UCSD-AML1 (cell line): ENCODE measurements at regions not wholly inside any gene's neighbourhood (a gene's known extent, or its start where the extent isn't known, plus 50 kb on each side); places are given as distances from the start of the nearest gene placed in this dataset.

ENCODE experiments used
- DNase-seq: peaks from one replicate; lab custom pipeline; 2025; ENCODE audit not compliant: unreplicated experiment; lab: John Stamatoyannopoulos, UW

DNA sequence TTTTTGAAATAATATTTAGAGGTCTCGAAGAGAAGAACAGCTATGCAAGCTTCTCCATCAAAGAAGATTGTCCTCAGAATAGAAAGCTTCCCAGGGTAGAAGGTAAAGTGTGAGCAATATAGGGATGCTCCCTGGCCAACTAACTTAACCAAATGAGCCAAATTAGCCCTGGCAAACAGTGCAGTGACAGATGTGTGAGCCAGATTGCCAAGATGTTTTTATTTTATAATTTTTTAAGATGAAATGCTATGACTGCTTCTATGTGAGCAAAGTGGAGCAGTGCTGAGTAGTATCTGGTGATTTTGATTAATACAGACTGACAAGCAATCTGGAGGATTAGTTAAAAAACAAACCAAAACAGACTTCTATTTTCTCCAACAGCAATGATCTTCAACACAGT lies 202.1 kb downstream of the NOVA1 start:
- no peak for DNase-seq

DNA sequence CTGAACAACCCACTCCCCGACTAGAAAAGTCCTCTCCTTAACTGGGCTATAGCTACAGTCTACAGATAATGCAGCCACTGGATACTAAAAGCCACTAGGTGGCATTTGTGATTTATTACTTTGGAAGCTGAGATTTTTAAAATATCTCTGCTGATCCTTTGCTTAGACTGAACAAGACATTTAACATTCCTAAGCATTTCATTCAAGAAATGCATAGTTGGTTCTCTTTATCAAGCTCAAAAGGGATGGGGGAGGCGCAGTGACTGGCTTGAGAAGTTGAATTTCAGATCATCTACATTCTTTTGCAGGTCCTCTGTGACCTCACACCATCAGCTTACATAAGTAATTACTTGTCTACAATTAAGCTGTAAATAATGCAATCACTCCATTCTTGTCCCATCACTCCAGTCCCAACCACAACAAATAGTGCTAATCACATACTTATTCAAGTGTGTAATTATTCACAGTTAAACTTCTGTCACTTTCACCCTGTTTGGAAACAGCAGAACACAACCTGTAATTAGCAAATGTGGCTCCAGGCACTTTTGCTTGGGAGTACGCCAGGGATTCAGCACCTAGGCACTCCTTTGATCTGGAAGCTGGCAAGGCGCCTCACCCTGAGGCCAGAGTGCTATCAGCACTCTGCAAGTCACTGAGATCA lies 203.6 kb downstream of the NOVA1 start:
- no peak for DNase-seq

DNA sequence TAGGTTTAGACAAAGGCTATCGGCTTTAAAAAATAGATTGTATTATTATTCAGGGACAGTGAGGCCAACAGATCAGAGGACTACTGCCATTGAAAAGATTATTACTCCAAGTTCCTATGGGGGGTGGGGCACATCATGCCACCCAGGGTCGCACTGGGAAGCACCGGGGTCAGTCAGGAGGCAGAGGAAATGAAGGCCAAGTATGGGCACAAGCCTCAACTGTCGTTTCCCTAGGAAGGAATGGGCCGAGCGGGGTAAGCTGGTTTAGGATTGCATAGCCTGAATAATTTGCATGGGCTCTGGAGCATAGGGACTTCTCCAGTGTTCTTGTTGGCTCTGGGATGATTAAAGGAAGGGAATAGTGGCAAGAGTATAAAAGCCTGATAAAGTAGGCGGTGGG lies 205.3 kb downstream of the NOVA1 start:
- no peak for DNase-seq

DNA sequence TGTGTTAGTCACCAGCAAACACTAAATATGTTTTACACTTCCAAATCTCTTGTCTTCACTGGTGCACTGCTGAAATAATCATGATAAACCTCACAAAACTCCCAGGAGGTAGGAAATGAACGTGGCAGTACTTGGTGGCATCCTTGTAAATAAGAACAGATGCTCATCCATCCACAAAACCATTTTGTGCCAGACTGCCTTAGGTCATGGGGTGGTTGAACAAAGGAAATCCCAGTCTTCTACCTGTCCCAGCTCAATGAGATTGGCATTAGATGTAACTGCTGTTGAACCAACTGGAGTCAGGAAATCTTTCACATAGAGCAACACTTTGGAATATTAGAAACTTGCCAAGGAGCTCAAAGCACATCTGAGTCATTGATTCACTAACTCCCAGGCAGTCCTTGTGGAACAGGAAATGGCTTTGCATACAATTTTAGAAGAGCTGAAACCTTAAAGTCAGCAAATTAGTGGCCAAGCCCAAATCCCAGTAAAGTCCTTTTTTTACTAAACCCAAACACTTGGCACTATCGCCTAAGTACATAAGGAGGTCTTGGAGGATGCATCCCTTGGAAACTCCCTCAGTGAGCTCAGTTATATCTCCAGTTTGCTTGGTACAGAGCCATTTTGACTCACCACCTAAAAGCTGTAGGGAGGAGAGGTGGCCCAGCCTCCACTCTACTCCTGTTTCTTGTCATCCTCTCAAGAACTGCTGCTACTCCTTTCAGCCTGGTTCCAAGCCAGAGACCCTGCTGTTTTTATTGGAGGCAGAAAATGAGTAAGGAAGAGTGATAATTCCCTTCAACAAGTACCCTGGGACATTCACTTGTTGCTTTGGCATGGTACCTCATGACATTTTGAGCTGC lies 208.0 kb downstream of the NOVA1 start:
- DNase-seq, result no peak

DNA sequence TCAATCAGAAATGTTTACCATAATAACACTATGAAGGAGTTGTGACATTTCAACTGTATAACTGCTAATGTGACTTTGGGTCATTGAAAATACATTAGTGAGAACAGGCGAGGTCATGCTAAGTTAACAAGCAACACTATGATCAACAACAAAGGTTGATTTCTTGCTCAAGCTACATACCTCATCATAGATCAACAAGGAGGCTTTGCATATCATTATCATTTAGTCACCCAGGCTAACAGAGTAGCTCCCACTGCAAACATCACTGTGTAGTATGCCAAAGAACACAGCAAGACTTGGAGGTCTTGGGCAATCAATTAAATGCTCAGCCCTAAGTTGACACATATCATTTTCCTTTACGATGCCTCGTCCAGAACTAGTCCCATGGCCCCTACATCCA lies 212.5 kb downstream of the NOVA1 start:
- DNase-seq, result no peak

DNA sequence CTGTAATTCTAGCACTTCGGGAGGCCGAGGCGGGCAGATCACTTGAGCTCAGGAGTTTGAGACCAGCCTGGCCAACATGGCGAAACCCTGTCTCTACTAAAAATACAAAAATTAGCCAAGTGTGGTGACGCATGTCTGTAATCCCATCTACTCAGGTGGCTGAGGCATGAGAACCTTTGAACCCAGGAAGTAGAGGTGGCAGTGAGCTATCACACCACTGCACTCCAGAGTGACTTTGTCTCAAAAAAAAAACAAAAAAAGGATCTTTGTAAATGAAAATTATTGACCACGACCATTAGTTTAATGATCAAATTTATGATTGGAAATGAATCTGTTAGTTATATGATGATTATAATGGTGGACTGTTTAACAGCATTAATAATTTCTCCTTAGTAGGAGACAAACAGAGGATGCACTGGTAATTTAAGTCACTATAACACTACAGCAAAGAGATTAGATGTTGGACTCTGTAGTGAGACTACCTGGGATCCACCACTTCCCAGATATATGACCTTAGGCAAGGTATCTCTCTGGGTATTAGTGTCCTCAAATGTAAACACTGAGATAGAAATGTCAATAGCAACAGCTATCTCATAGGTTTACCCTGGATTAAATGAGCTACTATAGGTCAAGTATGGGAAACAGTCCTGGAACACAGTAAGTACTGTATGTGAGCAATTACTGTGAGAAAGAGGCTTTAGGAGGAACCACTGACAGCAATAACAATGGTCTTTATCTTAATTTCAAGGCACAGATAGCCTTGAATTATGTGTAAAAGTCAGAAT lies 214.7 kb downstream of the NOVA1 start:
- DNase-seq, result no peak

DNA sequence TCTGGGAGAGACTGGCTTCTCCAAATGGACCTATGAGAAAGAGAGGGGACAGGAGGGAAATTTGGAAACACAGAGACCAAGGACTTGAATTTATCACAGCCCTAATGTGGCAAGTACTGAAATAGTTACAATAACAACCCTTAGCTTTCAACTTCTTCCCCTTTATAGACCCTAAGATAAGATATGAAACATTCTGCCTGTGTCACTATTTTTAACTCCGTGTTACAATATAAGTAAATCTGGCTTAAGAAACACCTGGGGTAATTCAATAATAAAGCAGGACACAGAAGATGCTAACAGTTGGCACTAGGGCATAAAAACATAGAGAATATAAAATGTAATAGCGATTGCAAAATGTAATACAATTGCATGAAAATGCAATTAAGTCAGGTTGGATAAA lies 216.4 kb downstream of the NOVA1 start:
- DNase-seq, result no peak

DNA sequence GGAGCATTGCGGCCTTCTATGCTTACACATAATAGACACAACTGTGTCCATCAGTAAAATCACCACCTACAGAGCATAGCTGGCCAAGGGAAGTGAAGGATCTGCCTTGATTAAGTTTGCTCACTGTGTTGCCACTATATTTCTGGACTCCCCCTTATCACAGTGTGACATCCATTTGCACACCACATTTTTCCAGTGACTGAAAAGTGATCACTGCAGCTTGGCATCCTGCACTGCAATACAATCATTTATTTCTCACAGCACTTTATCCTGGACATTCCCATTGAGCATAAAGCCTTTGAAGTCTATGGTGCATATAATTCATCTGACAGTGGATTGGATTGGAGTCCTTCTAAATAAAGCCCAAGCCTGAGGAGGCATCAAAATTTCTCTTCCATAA lies 217.2 kb downstream of the NOVA1 start:
- no peak for DNase-seq

DNA sequence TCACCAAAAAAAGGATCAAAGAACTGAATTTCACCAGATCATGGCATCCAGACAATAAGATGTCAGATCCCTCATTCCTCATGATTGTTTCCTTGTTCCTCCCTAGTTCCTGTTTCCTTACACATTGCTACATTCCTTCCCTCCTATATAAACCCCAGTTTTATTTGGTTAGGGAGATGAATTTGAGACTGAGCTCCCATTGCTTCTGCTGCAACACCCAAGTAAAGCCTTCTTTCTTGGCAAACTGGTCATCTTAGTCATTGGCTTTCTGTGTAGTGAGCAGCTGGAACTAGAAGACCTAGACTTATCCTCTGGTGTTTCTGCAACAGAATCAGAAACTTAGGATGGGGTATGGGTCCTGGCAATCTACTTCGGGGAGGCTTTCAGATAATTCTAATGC lies 217.9 kb downstream of the NOVA1 start:
- DNase-seq, result no peak

DNA sequence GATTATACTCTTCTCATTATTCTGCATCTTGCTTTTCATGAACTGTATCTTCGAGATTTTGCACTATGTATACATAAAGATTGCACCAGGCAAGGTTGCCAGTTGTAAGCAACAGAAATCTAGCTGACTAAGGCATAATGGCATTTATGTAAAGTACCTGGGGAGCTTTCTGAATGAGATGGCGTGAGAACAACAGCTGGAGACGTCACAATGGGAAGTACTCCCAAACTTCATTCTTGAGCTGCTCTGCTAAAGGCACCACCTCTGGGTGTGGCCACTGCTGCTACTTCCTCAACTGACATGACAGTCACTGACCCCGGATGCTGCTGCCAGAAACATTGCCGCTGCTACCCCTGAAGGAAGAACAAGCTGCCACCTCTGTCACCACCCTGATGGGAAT lies 220.7 kb downstream of the NOVA1 start:
- DNase-seq, result peak; percentile 13

DNA sequence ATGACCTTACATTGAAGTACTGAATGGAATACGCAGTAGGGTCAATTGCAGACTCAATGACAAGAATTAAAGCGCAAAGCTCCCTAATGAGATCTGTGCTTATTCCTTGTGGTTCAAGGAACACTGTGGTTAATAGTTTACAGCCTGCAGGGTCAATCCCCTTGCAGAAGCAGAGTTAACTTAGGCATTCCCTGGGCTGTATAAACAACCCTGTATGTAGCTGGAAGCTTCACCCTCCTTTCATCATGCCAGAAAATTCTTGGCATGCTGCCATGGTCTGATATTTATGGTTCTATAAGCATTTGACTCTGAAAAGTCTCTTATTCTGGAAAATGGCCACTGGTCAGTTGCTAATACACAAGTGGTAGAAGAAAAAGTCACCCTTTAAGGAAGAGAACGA lies 227.7 kb downstream of the NOVA1 start:
- no peak for DNase-seq

DNA sequence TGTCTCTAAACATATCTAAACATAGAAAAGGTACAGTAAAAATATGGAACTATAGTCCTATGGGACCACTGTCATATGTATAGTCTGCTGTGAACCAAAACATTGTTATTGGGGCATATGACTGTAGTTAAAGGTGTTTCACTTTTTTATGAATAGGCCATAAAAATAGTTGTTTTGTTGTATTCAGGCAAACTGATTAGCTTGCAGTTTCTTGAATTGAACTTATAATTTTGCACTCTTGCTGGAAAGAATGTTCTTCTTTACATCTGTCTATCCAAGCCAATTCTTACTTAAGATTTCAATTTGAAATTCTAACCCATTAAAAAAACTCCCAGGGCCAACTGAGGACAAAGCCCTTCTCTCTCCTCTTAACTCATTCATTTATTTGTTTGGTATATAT lies 234.1 kb downstream of the NOVA1 start:
- no peak for DNase-seq

DNA sequence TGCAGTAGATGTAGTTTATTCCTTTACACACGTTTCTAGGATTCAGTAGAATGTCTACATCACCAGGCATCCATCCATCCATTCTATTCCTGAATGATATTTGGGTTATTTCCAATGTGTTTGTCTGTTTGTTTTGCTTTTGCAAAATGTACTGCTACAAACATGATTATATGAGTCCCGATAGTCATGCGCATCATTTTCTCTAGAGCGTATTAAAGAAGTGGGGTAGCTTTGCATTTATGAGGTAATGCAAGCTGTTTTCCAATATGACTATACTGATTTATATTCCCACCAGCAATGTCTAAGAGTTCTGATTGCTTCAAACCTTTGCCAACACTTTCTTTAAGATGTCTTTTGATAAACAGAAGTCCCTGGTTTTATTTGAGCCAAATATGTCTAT lies 253.2 kb downstream of the NOVA1 start:
- no peak for DNase-seq

DNA sequence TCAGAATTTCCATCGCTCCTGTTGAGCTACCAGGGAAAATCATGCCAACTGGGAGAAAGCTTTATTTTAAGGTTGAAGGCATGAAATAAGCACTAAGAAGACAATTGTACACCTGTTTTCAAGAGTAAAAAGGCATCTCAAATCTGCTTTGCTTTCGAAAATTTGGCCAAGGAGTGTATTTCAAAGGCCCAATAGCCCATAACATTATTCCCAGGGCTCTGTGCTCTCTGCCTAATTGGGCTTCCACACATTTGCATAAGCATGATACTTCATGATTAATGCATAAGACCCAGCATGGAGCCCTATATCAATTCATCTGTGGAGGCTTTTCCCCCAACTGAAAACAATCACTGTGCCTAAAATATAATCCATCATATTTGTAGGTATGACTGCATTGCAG lies 258.5 kb downstream of the NOVA1 start:
- no peak for DNase-seq

DNA sequence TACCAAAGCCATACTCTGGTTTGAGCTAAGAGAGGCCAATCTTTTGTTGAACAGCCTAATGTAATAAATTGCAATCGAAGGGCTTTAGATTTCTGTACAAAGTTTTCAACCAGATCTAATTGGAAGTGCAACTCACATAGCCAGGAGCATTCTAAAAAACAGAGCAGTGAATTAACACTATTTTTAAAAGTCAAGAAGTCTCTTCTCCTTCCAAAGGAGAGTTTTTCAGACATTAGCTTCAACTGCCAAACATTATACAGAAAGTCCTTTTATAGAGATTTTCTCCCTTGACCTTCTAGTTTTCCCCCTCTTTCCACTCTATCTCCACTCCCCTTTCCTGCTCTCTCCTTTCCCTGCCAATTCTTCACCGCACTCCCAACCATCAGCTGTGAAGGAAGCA lies 259.6 kb downstream of the NOVA1 start:
- DNase-seq, result no peak

DNA sequence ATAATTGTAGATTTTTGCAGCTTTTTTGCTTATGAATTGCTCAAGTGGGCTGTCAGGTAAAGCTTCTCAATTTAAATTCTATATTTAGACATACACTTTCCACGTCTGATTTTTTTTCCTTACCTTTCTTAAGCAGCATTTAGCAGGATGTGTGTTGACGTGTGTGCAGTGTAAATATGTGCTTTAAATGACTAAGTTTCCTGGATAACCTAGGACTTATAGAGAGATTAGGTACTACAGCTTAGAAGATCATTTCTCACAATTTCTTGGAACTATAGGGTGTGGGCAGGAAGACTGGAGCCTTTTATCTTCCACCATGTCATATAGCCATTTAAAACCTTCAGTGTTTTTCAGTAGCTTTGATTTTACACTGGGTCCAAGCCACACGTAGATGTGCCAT lies 263.5 kb downstream of the NOVA1 start:
- no peak for DNase-seq

DNA sequence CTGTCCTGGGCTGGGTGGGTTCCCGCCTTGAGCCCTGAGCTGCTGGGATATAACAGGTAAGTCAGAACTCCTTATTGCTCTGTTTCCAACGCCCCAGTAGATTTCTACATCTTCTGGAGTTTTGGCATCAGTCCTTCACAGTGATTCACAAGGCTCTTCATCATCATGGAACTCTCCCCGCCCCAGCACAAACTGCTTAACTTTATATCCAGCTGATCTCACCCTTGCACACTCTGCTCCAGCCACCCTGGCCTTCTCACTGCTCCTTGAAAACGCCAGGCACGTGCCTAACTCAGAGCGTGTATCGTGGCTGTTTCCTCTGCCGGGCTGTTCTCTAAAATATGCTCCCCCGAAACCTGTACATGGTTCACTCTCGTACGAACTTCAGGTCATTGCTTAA lies 264.9 kb downstream of the NOVA1 start:
- no peak for DNase-seq

DNA sequence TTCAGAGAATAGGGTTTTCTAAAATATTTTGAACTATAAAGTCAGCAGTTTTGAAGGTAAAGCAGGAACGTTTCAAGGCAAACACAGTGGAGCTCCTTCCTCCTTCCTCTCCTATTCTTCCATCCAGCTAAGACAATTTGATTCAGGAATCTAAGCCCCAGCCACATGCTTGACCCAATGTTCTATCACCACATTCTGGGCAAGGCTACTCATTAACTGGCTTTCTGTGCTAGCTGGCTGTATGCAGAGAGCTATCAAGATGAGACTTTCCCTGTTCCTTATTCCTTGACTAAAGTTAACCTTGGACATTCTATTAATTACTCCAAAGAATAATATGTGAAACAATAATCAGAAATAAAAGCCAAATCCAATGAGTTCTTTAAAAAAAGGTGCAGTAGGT lies 266.9 kb downstream of the NOVA1 start:
- no peak for DNase-seq

DNA sequence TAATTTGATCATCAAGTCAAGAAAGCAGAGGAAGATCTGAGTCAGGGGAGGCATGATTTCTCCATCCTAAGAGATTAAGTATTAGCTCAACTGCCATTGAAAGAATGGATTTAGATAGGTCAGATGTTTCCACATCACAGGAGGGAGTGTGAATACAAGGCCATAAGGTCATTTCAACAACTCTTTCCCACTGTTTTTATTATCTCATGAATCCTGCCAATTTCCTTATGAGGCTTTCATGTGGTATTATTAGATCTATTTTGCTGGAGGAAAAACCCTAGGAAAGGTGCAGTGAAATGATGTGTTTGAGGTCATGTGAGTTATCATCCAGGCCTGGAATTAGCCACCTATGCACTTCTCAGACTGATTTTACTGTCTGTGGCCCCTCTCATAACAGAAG lies 269.0 kb downstream of the NOVA1 start:
- DNase-seq, result no peak

DNA sequence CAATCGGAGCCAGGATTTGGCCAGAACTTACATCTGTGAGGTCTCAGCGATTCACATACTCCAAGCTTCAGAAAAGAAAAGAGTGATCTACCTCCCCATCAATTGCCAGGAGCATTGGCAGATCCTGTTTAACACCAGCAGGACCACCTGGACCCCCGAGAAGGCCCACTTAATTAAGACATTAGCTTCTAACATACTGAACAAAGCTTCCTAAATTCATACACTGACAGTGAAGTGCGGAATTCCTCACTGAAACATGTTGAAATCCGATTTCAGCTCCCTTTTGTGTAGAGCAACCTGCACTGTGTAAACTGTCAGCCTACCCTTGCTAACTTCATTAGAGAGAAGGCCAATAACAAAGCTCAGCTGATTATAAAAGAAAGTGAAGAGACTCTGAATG lies 274.0 kb downstream of the NOVA1 start:
- no peak for DNase-seq

DNA sequence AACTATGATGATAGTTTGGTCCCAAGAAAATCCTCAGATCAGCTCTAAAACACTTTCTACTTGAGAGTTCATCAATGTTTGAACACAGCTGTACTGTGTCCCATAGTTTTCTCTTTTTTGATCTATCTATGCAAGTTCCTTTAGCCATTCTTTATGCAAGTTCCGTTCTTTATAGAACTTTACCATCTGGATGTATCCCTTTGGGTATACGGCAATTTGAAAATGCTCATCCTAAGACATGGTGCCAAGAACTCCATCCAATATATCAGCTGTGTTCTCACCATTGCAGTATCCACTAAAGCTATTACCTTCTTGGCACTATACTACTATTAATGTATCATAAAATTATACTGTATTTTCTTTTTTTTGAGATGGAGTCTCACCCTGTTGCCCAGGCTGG lies 276.9 kb downstream of the NOVA1 start:
- no peak for DNase-seq
